ENCODE measurements at regions not wholly inside any gene's neighbourhood (a gene's known extent, or its start where the extent isn't known, plus 50 kb on each side); places are given as distances from the start of the nearest gene placed in this dataset.

DNA sequence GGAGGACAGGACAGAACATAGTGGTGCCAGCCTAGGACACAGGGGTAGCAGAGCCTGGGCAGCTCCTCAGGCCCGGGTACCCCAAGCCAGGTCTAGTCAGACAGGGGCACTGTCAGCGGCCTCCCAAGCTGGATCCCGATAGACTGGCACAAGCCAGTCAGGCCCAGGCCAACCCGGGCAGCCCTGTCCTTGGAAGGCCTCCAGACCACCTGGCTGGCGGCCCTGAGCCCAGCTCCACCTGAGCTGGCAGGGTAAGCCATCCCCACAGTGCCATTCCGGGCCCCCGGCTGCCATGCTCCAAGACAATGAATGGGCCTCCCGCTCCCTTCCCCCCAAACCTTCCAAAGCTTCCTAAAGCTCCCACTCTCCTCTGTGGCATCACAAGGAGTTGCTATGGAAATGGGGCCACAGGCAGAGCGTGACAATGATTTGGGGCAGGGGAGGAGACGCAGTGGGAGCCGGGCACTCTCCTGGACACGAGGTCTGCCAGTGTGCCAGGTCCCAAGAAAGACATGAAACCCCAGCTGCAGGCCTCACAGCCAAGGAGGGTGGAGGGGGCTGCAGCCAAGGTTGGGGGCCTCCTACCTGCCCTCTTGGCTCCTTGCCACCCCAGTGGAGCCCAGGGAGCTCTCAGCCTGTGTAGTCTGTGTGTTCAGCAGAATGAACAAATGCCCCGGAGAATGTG lies 165.6 kb upstream of the LINGO1 start:
- H3K9ac ChIP-seq (ENCODE audit: insufficient read depth, low read depth, low read length), result no peak overlapping the region
- H3K4me3 ChIP-seq (replicated peaks in 1 of 3; ENCODE audit: insufficient read depth in 1 of 3, low read depth in 2 of 3, low read length in 3 of 3), result no peak overlapping the region
- H3K4me2 ChIP-seq (ENCODE audit: low read depth, low read length), result no peak overlapping the region
- no peak for DNase-seq (ENCODE audit: low spot score)
- CTCF ChIA-PET (ENCODE audit: low intra/inter-chr PET ratio, low total read pairs), result no interaction called here
- TF ChIP-seq KDM5B (CRISPR knock-in tag; IDR thresholded peaks at IDR 0.05; ENCODE audit: borderline replicate concordance), result no peak
- TF ChIP-seq, protein P1, sequence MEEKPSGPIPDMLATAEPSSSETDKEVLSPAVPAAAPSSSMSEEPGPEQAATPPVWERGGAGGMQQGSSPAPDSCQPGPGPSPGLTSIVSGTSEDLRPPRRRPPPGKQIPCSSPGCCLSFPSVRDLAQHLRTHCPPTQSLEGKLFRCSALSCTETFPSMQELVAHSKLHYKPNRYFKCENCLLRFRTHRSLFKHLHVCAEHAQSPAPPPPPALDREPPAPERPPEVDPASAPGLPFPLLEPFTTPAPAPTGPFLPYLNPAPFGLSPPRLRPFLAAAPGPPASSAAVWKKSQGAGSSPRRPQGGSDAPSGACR (CRISPR knock-in tag; IDR thresholded peaks at IDR 0.05), result no peak
- no peak for TF ChIP-seq RAD51 (IDR thresholded peaks at IDR 0.05; ENCODE audit: borderline replicate concordance)
- TF ChIP-seq JARID2 (CRISPR knock-in tag; IDR thresholded peaks at IDR 0.05; ENCODE audit: insufficient replicate concordance), result no peak
- no peak for TF ChIP-seq ZNF720 (CRISPR knock-in tag; IDR thresholded peaks at IDR 0.05)
- TF ChIP-seq MED8 (CRISPR knock-in tag; IDR thresholded peaks at IDR 0.05; ENCODE audit: insufficient replicate concordance), result no peak
- TF ChIP-seq, protein P2, sequence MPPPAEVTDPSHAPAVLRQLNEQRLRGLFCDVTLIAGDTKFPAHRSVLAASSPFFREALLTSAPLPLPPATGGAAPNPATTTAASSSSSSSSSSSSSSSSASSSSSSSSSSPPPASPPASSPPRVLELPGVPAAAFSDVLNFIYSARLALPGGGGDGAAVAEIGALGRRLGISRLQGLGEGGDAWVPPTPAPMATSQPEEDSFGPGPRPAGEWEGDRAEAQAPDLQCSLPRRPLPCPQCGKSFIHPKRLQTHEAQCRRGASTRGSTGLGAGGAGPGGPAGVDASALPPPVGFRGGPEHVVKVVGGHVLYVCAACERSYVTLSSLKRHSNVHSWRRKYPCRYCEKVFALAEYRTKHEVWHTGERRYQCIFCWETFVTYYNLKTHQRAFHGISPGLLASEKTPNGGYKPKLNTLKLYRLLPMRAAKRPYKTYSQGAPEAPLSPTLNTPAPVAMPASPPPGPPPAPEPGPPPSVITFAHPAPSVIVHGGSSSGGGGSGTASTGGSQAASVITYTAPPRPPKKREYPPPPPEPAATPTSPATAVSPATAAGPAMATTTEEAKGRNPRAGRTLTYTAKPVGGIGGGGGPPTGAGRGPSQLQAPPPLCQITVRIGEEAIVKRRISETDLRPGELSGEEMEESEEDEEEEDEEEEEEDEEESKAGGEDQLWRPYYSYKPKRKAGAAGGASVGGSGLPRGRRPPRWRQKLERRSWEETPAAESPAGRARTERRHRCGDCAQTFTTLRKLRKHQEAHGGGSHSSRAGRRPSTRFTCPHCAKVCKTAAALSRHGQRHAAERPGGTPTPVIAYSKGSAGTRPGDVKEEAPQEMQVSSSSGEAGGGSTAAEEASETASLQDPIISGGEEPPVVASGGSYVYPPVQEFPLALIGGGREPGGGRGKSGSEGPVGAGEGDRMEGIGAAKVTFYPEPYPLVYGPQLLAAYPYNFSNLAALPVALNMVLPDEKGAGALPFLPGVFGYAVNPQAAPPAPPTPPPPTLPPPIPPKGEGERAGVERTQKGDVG (CRISPR knock-in tag; IDR thresholded peaks at IDR 0.05; ENCODE audit: borderline replicate concordance), result no peak
- no peak for TF ChIP-seq ZNF704 (CRISPR knock-in tag; IDR thresholded peaks at IDR 0.05; ENCODE audit: borderline replicate concordance)
- no peak for TF ChIP-seq POLR2AphosphoS5 (IDR thresholded peaks at IDR 0.05; ENCODE audit: low read depth, low read length)
- no peak for TF ChIP-seq BCL6 (CRISPR knock-in tag; IDR thresholded peaks at IDR 0.05)
- no peak for TF ChIP-seq HOXA7 (CRISPR knock-in tag; IDR thresholded peaks at IDR 0.05)
- no peak overlapping the region for H3K27ac ChIP-seq (ENCODE audit: extremely low read length, insufficient read depth, low read length)
- intact Hi-C loops (cut with micrococcal nuclease; ENCODE audit: unreplicated experiment) (no loop called here), in situ Hi-C loops (cut with HindIII; ENCODE audit: extremely low pct_ligation_motif_present, low pct_unique_long_range_greater_than_20kb) (no loop called here)
- no peaks in the 10 kb centered on the region for H3K79me2 ChIP-seq (ENCODE audit: insufficient read depth, low read length)
- POLR2A ChIA-PET, result no interaction called here
- no TSS peak for BruUV-seq (replicated peaks)
- no peaks in the 10 kb centered on the region for H4K20me1 ChIP-seq (ENCODE audit: insufficient read depth, low read length)
- WGBS (ENCODE audit: low lambda C conversion rate), result 48% methylated on average over 7 of the region's 13 CpGs
- H3K27me3 ChIP-seq (ENCODE audit: control insufficient read depth in 1 of 2, insufficient read depth in 2 of 2, low read length in 2 of 2), result no peaks in the 10 kb centered on the region; a peak in 3 of 5 replicates
- H3K9me3 ChIP-seq (ENCODE audit: low read length), result no peaks in the 10 kb centered on the region
- no peaks in the 10 kb centered on the region for H3K4me1 ChIP-seq (ENCODE audit: insufficient read depth, low read length)
- no peaks in the 10 kb centered on the region for H3K36me3 ChIP-seq (replicated peaks in 1 of 2; ENCODE audit: control insufficient read depth in 1 of 2, insufficient read depth in 2 of 2, low read length in 2 of 2)
- no peak for ATAC-seq
- no peak overlapping the region for H2AFZ ChIP-seq (ENCODE audit: low read length)
- no peak for FAIRE-seq
